ENCODE measurements at regions not wholly inside any gene's neighbourhood (a gene's known extent, or its start where the extent isn't known, plus 50 kb on each side); places are given as distances from the start of the nearest gene placed in this dataset.

DNA sequence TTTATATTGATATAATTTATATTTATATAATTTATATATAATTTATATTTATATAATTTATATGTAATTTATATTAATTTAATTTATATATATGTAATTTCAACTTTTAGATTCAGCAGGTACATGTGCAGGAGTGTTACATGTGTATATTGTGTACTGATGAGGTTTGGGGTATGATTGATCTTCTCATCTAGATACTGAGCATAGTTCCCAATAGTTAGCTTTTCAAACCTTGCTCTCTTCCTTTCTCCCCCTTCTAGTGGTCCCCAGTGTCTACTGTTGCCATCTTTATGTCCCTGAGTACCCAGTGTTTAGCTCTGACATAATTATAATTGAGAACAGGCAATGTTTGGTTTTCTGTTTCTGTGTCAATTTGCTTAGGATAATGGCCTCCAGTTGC is 1335.3 kb upstream of the CDH2 start:
- H3K4me1 Mint-ChIP-seq = no peaks in the 10 kb centered on the region
- no peak overlapping the region for H3K27ac Mint-ChIP-seq
- ATAC-seq (no peak), DNase-seq (no peak)
- no peaks in the 10 kb centered on the region for H3K27me3 Mint-ChIP-seq
- peaks cover 9 to 20% of the 10 kb centered on the region in 2 donors for H3K9me3 Mint-ChIP-seq
- no peak overlapping the region for H3K4me3 Mint-ChIP-seq

DNA sequence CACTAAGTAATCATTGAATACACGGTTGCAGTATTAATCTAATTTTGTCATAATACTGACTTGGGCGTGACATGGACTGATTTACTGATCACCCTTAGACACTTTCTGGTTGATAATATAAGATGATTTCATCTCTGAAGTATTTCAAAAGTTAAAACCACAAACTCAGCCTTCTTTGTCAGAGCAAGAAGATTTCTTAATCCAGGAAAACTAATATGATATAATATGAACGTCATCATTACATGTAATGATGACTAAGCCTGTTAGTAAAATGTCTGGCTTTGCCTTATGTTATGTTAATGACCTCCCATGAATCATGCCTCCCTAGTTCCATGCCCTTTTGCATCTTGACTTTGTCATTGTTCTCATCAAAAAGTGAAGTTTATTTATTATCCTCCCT is 1325.0 kb upstream of the CDH2 start:
- Mint-ChIP-seq H3K9me3 (peaks cover 5 to 14% of the 10 kb centered on the region in 2 donors), H3K4me3 (no peak overlapping the region), H3K4me1 (no peaks in the 10 kb centered on the region), H3K27me3 (no peaks in the 10 kb centered on the region), H3K27ac (no peak overlapping the region)
- no peak for ATAC-seq
- DNase-seq = no peak

DNA sequence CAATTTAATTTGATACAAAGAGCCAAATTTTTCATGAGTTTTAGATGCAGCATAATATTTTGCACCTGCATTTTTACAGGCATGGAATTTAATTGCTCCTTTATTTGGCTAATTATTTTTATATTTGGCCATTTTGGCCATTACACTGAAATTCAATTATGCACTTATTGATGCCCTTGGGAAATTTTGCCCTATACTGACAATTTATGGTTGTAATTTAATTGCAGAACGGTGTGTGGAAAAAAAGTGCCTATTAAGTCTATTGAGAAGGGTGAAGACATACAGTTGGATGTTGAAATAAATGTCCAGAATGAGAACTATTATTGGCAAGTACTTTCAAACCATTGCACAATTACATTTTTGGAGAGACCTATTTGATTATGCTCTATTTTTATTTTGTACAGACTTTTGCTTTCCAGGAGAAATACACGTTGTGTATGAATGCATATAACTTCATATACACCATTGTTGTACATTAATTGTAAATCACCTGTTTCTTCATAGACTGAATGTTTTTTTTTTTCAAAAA is 1319.3 kb upstream of the CDH2 start:
- no peak overlapping the region for H3K4me3 Mint-ChIP-seq
- H3K27ac Mint-ChIP-seq = no peak overlapping the region
- no peak for ATAC-seq
- no peak for DNase-seq
- H3K27me3 Mint-ChIP-seq = no peaks in the 10 kb centered on the region
- H3K9me3 Mint-ChIP-seq = peaks cover 0 to 13% of the 10 kb centered on the region in 2 donors
- no peaks in the 10 kb centered on the region for H3K4me1 Mint-ChIP-seq

DNA sequence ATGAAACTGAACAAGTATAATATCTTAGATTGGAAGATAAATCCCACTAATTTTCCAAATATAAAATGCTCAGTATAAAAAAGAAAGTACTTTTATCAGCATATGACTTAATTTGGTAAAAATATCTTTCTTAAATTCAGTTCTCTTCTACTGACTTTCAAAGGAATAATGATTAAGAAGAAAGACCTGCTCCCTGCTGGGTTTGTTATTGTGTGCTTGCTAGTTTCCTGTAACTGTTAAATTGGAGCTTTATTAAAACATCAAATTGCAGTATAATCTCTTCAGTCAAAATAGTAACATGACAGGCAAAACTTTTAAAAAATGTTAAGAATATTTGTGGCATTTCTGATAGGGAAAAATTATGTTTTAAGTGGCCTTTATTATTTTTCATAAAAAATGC is 1317.4 kb upstream of the CDH2 start:
- ATAC-seq = no peak
- H3K4me3 Mint-ChIP-seq = no peak overlapping the region
- no peak for DNase-seq
- H3K27ac Mint-ChIP-seq = no peak overlapping the region
- peaks cover 0 to 13% of the 10 kb centered on the region in 2 donors for H3K9me3 Mint-ChIP-seq
- no peaks in the 10 kb centered on the region for H3K27me3 Mint-ChIP-seq
- H3K4me1 Mint-ChIP-seq = no peaks in the 10 kb centered on the region

DNA sequence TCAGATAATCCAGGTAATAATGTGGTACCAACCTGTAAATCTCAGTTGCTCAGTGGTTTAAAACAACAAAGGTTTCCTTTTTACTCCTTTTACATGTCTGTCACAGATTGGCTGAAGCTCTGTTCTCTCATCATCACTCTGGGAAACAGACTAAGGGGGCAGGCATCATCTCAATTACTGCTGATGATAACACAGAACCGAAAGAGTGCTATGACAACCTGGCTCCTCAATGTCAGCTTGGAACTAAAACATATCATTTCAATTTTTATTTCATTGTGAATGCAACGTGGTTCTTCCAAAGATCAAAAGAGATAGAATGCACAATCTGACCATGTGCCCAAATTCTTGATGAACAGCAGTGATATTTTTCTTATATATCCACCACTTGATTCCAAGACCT is 1315.0 kb upstream of the CDH2 start:
- ATAC-seq = no peak
- no peaks in the 10 kb centered on the region for H3K27me3 Mint-ChIP-seq
- H3K9me3 Mint-ChIP-seq = peaks cover 0 to 13% of the 10 kb centered on the region in 2 donors
- H3K4me3 Mint-ChIP-seq = no peak overlapping the region
- H3K27ac Mint-ChIP-seq = no peak overlapping the region
- DNase-seq = no peak
- no peaks in the 10 kb centered on the region for H3K4me1 Mint-ChIP-seq

DNA sequence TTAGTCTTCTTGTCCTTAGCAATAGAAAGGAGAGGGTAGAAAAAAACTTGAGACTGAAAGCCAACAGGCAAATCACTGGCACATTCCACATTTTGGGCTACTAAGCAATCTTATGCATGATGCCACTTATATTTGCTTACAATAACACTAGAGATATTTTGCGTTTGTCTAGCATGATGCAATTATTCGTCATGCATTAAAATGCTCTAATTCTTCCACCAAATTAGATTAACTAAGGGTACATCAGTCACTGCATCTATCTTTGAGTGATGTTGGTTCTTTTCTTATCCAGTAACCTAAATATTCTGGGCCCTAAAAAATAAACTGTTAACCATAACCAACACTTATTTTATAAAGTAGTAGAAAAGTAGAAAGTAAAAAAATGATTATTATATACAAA is 1311.7 kb upstream of the CDH2 start:
- no peak for ATAC-seq
- H3K4me3 Mint-ChIP-seq = no peak overlapping the region

DNA sequence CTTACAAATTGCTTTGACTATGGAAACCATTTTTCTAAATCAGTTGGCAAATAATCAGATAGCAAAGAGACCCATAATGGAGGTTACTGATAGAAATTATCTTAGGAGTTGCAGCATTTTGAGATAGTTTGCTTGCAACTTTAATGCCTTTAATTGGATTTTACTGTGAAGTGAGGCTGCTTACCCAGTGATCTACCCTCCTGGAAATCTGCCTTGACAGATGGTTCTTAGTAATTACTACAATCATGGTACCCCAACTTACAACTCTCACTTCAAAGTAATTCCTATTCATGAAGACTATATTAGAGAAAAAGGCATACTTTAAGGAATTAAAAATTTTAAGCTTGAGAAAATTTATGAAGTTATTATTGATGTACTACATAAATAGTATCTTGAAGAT is 1288.6 kb upstream of the CDH2 start:
- ATAC-seq (no peak), DNase-seq (no peak)
- Mint-ChIP-seq H3K27me3 (no peaks in the 10 kb centered on the region), H3K4me3 (no peak overlapping the region), H3K9me3 (peaks cover 7 to 16% of the 10 kb centered on the region in 2 donors), H3K27ac (no peak overlapping the region), H3K4me1 (no peaks in the 10 kb centered on the region)

More for the DNA sequence above, 1311.7 kb upstream of the CDH2 start:
- no peak overlapping the region for H3K27ac Mint-ChIP-seq
- no peaks in the 10 kb centered on the region for H3K4me1 Mint-ChIP-seq
- H3K9me3 Mint-ChIP-seq = peaks cover 0 to 6% of the 10 kb centered on the region in 2 donors
- no peaks in the 10 kb centered on the region for H3K27me3 Mint-ChIP-seq
- DNase-seq = no peak

DNA sequence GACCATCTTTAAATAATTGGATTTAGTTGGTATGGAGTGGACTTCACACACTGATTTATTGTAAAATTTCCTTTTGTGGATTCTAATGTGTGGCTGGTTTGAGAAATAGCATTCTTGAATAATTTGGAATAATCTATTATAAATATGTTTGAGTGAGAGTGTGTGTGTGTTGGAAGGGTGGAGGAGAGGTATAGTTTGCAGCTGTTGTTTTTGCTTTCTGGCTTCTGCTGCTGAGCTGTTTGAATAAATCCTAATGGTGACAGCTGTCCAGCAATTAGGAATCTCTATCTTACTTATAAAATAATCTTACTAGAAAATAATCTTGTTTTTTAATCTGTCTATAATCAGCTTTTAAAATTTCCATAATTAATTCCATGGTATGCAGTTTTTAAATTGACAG is 1283.0 kb upstream of the CDH2 start:
- Mint-ChIP-seq H3K27me3 (no peaks in the 10 kb centered on the region), H3K27ac (no peak overlapping the region)

DNA sequence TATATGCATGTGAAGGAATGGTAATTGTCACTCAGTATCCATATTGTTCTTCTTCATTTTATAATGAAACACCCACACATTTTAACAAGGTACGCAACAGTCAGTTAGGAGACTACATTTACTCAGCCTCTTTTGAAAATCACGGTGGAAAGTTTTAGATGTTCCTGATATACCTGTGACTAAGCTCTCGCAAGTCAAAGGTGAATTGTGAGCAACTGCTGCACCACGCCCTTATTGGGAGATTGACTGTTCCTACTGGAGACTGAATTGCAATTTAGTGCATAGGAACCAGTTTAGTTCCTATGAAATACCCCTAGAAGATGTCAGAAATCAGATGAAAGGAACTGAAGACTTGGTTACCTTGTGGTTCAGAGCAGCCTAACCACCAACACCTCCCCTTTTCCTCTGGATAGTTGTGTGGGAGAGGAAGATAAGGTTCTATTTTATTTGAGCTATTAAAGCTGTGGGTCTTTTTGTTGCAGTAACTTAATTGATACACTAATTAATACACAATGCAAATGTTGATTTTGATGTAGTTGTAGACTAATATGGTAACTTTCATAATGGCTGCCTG is 1280.5 kb upstream of the CDH2 start:
- Mint-ChIP-seq H3K9me3 (peaks cover under 1 to 13% of the 10 kb centered on the region in 2 donors), H3K4me1 (no peaks in the 10 kb centered on the region), H3K27ac (no peak overlapping the region), H3K4me3 (no peak overlapping the region), H3K27me3 (no peaks in the 10 kb centered on the region)
- ATAC-seq = no peak
- no peak for DNase-seq

More for the DNA sequence above, 1283.0 kb upstream of the CDH2 start:
- ATAC-seq (no peak), DNase-seq (no peak)
- no peaks in the 10 kb centered on the region for H3K4me1 Mint-ChIP-seq
- no peak overlapping the region for H3K4me3 Mint-ChIP-seq
- H3K9me3 Mint-ChIP-seq = peaks cover 0 to 9% of the 10 kb centered on the region in 2 donors

DNA sequence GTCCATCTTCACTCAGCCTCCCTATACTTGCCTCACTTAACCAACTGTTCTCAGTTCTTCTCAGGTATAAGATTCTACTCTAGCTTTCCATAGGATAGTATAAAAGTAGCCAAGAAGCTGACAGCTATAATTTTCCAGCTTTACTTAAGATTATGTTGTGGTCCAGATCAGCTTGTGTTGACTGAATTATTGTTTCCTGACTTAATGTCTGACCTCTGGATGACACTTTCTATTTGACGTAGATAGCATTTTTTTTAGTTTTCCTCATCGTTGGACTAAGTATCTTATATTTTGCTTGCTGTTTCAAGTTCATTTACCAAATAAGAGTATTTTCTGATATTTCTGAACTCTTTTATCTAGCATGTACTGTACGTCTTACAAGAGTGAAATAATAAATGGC is 1272.5 kb upstream of the CDH2 start:
- Mint-ChIP-seq H3K9me3 (peaks cover 4 to 9% of the 10 kb centered on the region in 2 donors), H3K4me1 (no peaks in the 10 kb centered on the region), H3K27ac (no peak overlapping the region), H3K27me3 (no peaks in the 10 kb centered on the region), H3K4me3 (no peak overlapping the region)
- ATAC-seq (no peak), DNase-seq (no peak)

DNA sequence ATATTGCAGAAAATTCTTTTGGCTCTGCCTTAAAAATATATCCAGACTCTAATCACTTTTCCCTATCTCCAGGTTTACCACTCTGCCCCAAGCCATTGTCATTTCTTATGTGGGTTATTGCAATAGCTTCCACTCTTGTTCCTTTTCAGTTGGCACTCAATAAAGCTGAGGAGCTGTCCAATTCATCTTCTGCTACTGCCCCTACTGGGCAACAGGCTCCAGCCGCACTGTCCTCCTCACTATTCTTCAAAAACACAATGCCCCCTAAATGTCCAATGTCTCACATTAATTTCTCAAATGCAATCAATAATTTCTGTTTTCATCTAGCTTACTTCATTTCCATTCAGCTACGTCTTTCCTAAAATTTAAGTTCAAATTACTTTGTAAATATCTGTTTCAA is 1262.5 kb upstream of the CDH2 start:
- no peaks in the 10 kb centered on the region for H3K27me3 Mint-ChIP-seq
- DNase-seq (no peak), ATAC-seq (no peak)
- H3K4me1 Mint-ChIP-seq = no peaks in the 10 kb centered on the region
- H3K4me3 Mint-ChIP-seq = no peak overlapping the region
- H3K27ac Mint-ChIP-seq = no peak overlapping the region
- H3K9me3 Mint-ChIP-seq = peaks cover 9 to 22% of the 10 kb centered on the region in 2 donors

DNA sequence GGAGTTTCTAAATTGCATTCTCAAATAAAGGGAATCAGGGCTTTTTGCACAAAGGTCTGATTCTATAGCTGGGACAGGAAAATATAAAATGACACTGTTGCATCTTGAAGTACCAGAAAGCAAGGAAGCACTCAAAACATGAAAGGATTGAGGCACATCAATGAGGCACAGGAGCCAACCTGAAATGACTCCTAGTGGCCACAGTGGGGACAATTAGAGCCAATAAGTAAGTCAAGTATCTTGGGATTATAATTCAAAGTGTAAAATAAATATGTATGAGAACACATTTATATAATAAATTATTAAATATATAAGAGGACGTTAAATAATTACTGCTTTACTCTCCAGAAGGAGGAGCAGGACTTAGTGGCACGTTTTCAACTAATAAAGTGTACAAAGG is 1259.5 kb upstream of the CDH2 start:
- no peaks in the 10 kb centered on the region for H3K4me1 Mint-ChIP-seq
- no peak for ATAC-seq
- DNase-seq = no peak
- no peak overlapping the region for H3K27ac Mint-ChIP-seq
- no peaks in the 10 kb centered on the region for H3K27me3 Mint-ChIP-seq
- H3K4me3 Mint-ChIP-seq = no peak overlapping the region
- peaks cover 15 to 22% of the 10 kb centered on the region in 2 donors for H3K9me3 Mint-ChIP-seq

DNA sequence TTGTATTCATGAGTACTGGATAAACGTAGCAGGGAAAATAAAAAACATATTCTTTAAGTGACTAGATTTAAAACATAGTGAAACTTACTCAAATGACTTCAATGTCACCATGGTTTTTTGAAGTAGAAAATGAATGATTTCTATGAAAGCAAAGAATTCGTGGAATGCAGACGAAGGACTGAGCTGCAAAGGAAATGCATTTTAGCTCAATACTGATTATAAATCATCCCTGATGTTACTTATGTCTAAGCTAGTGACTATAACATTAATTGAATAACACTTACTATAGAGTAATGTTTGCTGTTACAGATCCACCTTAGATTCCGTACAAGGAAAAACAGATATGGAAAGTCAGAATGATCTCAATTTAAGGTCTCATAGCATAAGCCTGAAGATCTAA is 1257.7 kb upstream of the CDH2 start:
- no peaks in the 10 kb centered on the region for H3K27me3 Mint-ChIP-seq
- ATAC-seq = no peak

DNA sequence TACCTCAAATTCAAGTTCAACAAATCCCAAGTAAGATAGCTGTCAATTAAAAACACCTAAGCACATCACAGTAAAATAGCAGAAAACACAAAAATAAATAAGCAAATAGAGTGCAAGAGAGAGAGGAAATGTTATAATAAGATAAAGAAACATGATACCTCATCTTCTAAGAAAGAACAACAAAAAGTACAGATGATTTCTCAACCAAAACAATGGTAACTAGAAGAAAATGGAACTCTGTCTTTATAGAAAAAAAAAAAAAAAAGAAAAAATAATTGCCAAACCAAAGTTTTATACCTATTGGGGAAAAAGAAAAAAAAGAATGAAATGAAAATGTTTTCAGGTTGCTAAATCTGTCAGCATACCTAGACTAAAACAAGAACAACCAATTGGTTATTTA is 1253.5 kb upstream of the CDH2 start:
- no peaks in the 10 kb centered on the region for H3K27me3 Mint-ChIP-seq
- no peak overlapping the region for H3K4me3 Mint-ChIP-seq
- no peaks in the 10 kb centered on the region for H3K4me1 Mint-ChIP-seq
- DNase-seq (no peak), ATAC-seq (no peak)
- peaks cover 14 to 19% of the 10 kb centered on the region in 2 donors for H3K9me3 Mint-ChIP-seq
- no peak overlapping the region for H3K27ac Mint-ChIP-seq

More for the DNA sequence above, 1257.7 kb upstream of the CDH2 start:
- H3K9me3 Mint-ChIP-seq = peaks cover 17 to 26% of the 10 kb centered on the region in 2 donors
- DNase-seq = no peak
- H3K4me3 Mint-ChIP-seq = no peak overlapping the region
- no peak overlapping the region for H3K27ac Mint-ChIP-seq
- no peaks in the 10 kb centered on the region for H3K4me1 Mint-ChIP-seq

DNA sequence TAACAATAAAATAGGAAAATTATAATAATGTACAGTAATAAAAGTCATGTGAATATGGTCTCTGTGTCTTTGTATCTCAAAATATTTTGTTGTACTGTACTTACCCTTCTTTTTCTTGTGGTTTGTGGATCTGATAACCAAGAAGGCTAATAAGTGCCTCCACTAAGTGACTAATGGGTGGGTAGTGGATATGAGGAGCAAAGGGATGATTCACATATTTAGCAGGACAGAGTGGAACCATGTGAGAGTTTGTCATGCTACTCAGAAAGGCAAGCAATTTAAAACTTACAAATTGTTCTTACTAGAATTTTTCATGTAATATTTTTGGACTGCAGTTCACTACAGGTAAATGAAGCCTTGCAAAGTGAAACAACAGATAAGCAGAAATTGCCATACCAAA is 1241.2 kb upstream of the CDH2 start:
- Mint-ChIP-seq H3K4me1 (no peaks in the 10 kb centered on the region), H3K9me3 (peaks cover 20 to 27% of the 10 kb centered on the region in 2 donors), H3K27ac (no peak overlapping the region), H3K27me3 (no peaks in the 10 kb centered on the region), H3K4me3 (no peak overlapping the region)
- DNase-seq = no peak
- ATAC-seq = no peak

DNA sequence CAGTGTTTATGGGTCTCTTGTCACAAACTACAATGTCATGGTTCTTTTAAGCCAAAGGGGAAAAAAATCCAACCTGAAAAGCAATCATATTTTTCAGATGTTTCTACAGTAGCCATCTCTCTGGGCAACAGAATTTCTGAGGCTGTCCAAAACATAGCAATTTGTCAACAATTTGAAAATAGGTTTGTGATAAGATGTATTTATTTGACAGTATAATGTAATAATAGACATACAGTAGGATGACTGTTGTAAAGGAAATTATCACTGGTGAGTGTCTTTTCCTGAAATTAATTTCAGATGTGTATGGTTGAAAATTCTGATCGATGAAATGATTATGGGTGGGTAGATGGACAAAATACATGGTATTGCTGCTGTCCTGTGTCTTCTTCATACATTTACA is 1230.1 kb upstream of the CDH2 start:
- no peaks in the 10 kb centered on the region for H3K4me1 Mint-ChIP-seq
- H3K9me3 Mint-ChIP-seq = peaks cover 0 to 4% of the 10 kb centered on the region in 2 donors
- no peak for DNase-seq
- H3K27me3 Mint-ChIP-seq = no peaks in the 10 kb centered on the region
- no peak for ATAC-seq
- H3K4me3 Mint-ChIP-seq = no peak overlapping the region
- no peak overlapping the region for H3K27ac Mint-ChIP-seq

DNA sequence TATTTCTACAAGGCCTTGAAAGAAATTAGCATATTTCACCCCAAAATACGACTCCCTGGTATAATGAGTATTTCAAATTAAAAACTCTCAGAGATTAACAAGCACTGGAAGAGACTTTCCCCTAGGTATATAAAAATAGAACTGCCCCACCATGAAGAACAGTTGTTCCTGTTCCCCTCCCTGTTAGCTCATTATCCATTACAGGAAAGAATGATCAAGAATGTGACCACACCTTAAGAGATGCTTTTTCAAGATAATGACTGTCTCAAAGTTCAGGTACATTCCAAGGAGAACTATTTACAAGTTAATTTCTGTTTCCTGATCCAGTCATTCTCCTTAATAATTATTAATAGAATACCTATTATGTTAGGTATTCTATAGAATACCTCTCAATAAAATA is 1220.6 kb upstream of the CDH2 start:
- DNase-seq = no peak
- no peaks in the 10 kb centered on the region for H3K4me1 Mint-ChIP-seq
- H3K9me3 Mint-ChIP-seq = peaks cover 24 to 34% of the 10 kb centered on the region in 2 donors

More for the DNA sequence above, 1220.6 kb upstream of the CDH2 start:
- Mint-ChIP-seq H3K4me3 (no peak overlapping the region), H3K27me3 (no peaks in the 10 kb centered on the region), H3K27ac (no peak overlapping the region)
- ATAC-seq = no peak
